ENCODE measurements at regions not wholly inside any gene's neighbourhood (a gene's known extent, or its start where the extent isn't known, plus 50 kb on each side); places are given as distances from the start of the nearest gene placed in this dataset.

DNA sequence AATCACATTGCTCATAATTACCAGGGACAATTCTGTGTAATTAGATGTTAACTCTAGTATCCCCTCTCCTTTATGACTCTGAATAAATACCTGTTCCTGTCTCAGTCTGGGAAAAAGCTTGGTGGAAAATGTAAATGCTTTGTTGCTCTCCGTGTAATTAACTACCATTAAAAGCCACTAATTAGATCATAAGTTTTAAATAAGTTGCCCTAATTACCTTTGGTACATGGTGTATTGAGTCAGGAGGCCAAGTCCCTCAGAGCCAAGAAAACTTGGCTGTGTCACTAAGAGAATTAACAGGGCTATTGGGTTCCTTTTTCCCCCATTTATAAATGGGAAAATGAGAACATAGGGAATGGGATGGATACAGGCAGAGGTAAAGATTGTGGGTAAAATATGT, 617.6 kb downstream of the TLR4 start:
- Histone ChIP-seq H3K9me3 (peaks cover 4% of the 10 kb centered on the region; the same call in 1 of the 3 replicates), H3K27ac (0 out of 6 replicates have a peak overlapping the region, but pooled peaks of 1 of the 2 experiments have one; percentile 12), H3K4me1 (peaks cover 25% of the 10 kb centered on the region), H3K4me2 (no peak overlapping the region), H3K4me3 (no peak overlapping the region)
- no peak for TF ChIP-seq REST (IDR thresholded peaks at IDR 0.05)
- TF ChIP-seq NR3C1 (IDR thresholded peaks at IDR 0.05) = no peak
- TF ChIP-seq FOSL2 (IDR thresholded peaks at IDR 0.05) = no peak
- TF ChIP-seq FOSL2 (CRISPR knock-in tag; IDR thresholded peaks at IDR 0.05) = no peak
- no peak for TF ChIP-seq FOXS1 (CRISPR knock-in tag; IDR thresholded peaks at IDR 0.05)
- TF ChIP-seq PHF8 (IDR thresholded peaks at IDR 0.05; ENCODE audit: borderline replicate concordance, low read depth) = no peak
- no peak for TF ChIP-seq FOSB (CRISPR knock-in tag; IDR thresholded peaks at IDR 0.05)
- no peak for TF ChIP-seq HEYL (CRISPR knock-in tag; IDR thresholded peaks at IDR 0.05)
- no peak for TF ChIP-seq EHMT2 (IDR thresholded peaks at IDR 0.05; ENCODE audit: low read depth)
- TF ChIP-seq, protein P1, sequence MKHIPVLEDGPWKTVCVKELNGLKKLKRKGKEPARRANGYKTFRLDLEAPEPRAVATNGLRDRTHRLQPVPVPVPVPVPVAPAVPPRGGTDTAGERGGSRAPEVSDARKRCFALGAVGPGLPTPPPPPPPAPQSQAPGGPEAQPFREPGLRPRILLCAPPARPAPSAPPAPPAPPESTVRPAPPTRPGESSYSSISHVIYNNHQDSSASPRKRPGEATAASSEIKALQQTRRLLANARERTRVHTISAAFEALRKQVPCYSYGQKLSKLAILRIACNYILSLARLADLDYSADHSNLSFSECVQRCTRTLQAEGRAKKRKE (CRISPR knock-in tag; IDR thresholded peaks at IDR 0.05; ENCODE audit: low read depth) = no peak
- no peak for TF ChIP-seq EHF (CRISPR knock-in tag; IDR thresholded peaks at IDR 0.05)
- TF ChIP-seq GATA3 (IDR thresholded peaks at IDR 0.05; ENCODE audit: borderline replicate concordance) = no peak
- TF ChIP-seq TFCP2L1 (CRISPR knock-in tag; IDR thresholded peaks at IDR 0.05) = no peak
- TF ChIP-seq, protein P2, sequence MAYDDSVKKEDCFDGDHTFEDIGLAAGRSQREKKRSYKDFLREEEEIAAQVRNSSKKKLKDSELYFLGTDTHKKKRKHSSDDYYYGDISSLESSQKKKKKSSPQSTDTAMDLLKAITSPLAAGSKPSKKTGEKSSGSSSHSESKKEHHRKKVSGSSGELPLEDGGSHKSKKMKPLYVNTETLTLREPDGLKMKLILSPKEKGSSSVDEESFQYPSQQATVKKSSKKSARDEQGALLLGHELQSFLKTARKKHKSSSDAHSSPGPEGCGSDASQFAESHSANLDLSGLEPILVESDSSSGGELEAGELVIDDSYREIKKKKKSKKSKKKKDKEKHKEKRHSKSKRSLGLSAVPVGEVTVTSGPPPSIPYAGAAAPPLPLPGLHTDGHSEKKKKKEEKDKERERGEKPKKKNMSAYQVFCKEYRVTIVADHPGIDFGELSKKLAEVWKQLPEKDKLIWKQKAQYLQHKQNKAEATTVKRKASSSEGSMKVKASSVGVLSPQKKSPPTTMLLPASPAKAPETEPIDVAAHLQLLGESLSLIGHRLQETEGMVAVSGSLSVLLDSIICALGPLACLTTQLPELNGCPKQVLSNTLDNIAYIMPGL (CRISPR knock-in tag; IDR thresholded peaks at IDR 0.05; ENCODE audit: borderline replicate concordance) = no peak
- no peak for TF ChIP-seq RFX5 (IDR thresholded peaks at IDR 0.05)
- TF ChIP-seq CHD2 (IDR thresholded peaks at IDR 0.05; ENCODE audit: low read length, partially characterized antibody) = no peak
- no peak for TF ChIP-seq SMC3 (IDR thresholded peaks at IDR 0.05)
- TF ChIP-seq, protein P3, sequence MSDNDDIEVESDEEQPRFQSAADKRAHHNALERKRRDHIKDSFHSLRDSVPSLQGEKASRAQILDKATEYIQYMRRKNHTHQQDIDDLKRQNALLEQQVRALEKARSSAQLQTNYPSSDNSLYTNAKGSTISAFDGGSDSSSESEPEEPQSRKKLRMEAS (IDR thresholded peaks at IDR 0.05) = no peak
- TF ChIP-seq HDAC2 (IDR thresholded peaks at IDR 0.05) = no peak
- no peak for TF ChIP-seq POLR2AphosphoS2 (conservative IDR thresholded peaks at IDR 0.05; ENCODE audit: low read length)
- no peak for TF ChIP-seq HOXB5 (CRISPR knock-in tag; IDR thresholded peaks at IDR 0.05)
- ChIA-PET CTCF (interaction anchor here (1.3 kb wide), 1 partner anchor 9 kb away, joined by 4 read pairs; no protein-coding TSS in a partner anchor), POLR2A (no interaction called here)
- 46% methylated on average over 1 of the region's 1 CpG for WGBS (ENCODE audit: missing lambda C conversion rate)
- DNase-seq (ENCODE audit: low read depth in 1 of 2, low spot score in 1 of 2) (no peak), ATAC-seq (no peak), FAIRE-seq (no peak)

- TF ChIP-seq EHMT2 (IDR thresholded peaks at IDR 0.05; ENCODE audit: low read depth) = no peak
- TF ChIP-seq, protein P1 (CRISPR knock-in tag; IDR thresholded peaks at IDR 0.05; ENCODE audit: low read depth) = no peak
- peak overlapping the region in 1 of 2 experiments; percentile 36; a peak in 1 of 6 replicates for H3K27ac ChIP-seq
- H3K4me2 ChIP-seq = no peak overlapping the region
- no peak for ATAC-seq
- peaks cover 4% of the 10 kb centered on the region; the same call in 1 of the 3 replicates for H3K9me3 ChIP-seq
- peaks cover 6% of the 10 kb centered on the region; the same call in 2 of the 3 replicates for H3K4me1 ChIP-seq
- WGBS (ENCODE audit: missing lambda C conversion rate) = 87% methylated on average over 2 of the region's 2 CpGs
- FAIRE-seq = no peak
- ChIA-PET POLR2A (no interaction called here), CTCF (no interaction called here)
- DNase-seq (ENCODE audit: low read depth in 1 of 2, low spot score in 1 of 2) = no peak
- no peak overlapping the region for H3K4me3 ChIP-seq
Measured at GRCh38 chr9:118324706-118325105, 620.5 kb downstream of the TLR4 start.

Measured in A549 (cell line).